ENCODE measurements at regions not wholly inside any gene's neighbourhood (a gene's known extent, or its start where the extent isn't known, plus 50 kb on each side); places are given as distances from the start of the nearest gene placed in this dataset.

DNA sequence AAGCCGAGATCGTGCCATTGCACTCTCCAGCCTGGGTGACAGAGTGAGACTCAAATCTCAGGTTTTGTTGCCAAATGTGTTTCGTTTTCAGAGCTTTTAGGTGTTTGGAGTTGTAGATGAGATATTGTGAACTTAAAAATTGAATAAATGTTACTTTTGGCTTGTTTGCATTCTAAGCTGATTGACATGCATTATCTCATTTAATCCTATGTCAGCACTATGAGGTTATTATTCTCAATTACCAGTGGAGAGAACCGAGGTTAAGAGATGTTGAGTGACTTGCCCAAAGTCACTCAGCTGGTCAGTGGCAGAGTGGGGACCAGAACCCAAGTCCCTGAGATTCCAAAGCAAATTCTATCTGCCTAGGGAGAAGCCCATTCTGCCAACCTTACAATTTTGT, 72.6 kb upstream of the PIM1 start:
- H3K4me1 Mint-ChIP-seq, result peaks cover 19% of the 10 kb centered on the region
- no peak for ATAC-seq

DNA sequence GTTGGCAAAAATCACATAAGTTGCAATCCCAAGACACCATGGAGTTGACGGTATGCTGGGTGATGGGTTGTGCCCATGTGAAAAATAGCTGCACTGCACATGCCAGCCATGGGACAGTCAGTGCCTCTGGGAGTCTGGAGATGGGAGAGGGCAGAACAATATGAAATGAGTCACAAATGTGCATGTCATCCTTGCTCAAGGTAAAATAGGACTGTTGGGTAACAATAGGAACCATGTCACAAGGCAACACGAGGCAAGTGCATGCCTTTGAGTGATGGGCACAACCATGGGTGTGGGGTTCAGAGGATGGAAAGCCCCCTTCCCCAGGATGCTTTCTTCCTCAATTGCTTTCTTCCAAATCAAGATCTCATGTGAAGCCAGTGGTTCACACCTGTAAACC, 70.5 kb upstream of the PIM1 start:
- no peak for DNase-seq
- no peaks in the 10 kb centered on the region for H3K36me3 Mint-ChIP-seq (ENCODE audit: low read depth)
- ATAC-seq, result no peak
- no peak overlapping the region for H3K4me3 Mint-ChIP-seq
- no peaks in the 10 kb centered on the region for H3K9me3 ChIP-seq (ENCODE audit: control insufficient read depth, low read length, poor library complexity, severe bottlenecking)
- H3K27me3 Mint-ChIP-seq, result no peaks in the 10 kb centered on the region
- peaks cover 23% of the 10 kb centered on the region for H3K4me1 Mint-ChIP-seq
- peak overlapping the region; percentile 97 for H3K27ac Mint-ChIP-seq

More for the DNA sequence above, 72.6 kb upstream of the PIM1 start:
- Mint-ChIP-seq H3K27me3 (no peaks in the 10 kb centered on the region), H3K36me3 (ENCODE audit: low read depth) (no peaks in the 10 kb centered on the region), H3K4me3 (no peak overlapping the region), H3K27ac (no peak overlapping the region)
- no peaks in the 10 kb centered on the region for H3K9me3 ChIP-seq (ENCODE audit: control insufficient read depth, low read length, poor library complexity, severe bottlenecking)
- DNase-seq, result no peak

DNA sequence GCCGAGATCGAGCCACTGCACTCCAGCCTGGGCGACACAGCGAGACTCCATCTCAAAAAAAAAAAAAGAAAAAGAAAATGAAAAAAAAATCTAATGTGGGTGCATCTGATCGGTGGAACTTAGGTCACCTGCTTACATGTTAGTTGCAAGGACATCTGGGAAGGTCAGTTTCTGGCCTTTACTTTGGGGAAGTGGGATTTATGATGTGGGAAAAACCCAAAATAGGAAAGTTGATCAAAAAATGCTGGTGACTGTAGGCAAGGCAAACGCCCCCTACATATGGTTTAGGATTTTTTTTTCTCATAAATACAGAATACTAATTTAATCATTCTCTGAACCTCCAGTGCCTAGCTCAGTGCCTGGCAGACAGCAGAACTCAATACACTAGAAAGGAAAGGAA, 69.2 kb upstream of the PIM1 start:
- no peak overlapping the region for H3K4me3 Mint-ChIP-seq
- H3K27me3 Mint-ChIP-seq, result no peaks in the 10 kb centered on the region
- H3K9me3 ChIP-seq (ENCODE audit: control insufficient read depth, low read length, poor library complexity, severe bottlenecking), result no peaks in the 10 kb centered on the region
- peak overlapping the region; percentile 97 for H3K27ac Mint-ChIP-seq
- ATAC-seq (no peak), DNase-seq (no peak)
- H3K4me1 Mint-ChIP-seq, result peaks cover 24% of the 10 kb centered on the region
- no peaks in the 10 kb centered on the region for H3K36me3 Mint-ChIP-seq (ENCODE audit: low read depth)

DNA sequence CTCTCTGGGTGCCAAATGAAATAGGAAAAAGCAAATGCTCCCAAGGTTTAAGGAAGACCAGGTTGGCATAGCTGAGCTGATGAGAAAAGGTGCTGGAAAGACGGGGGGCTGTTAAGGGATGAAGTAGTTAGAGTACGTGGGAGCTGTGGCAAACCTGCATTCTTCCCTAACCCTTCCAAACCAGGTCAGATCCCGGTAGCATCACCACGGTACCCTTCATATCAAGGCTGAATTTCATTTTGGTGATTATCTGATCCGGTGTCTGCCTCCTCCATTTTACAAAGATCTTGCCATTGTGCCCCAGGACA, 68.0 kb upstream of the PIM1 start:
- no peaks in the 10 kb centered on the region for H3K36me3 Mint-ChIP-seq (ENCODE audit: low read depth)
- H3K9me3 ChIP-seq (ENCODE audit: control insufficient read depth, low read length, poor library complexity, severe bottlenecking), result no peaks in the 10 kb centered on the region
- H3K27ac Mint-ChIP-seq, result peak overlapping the region; percentile 97
- H3K4me3 Mint-ChIP-seq, result peak overlapping the region; percentile 76
- peaks cover 22% of the 10 kb centered on the region for H3K4me1 Mint-ChIP-seq
- H3K27me3 Mint-ChIP-seq, result no peaks in the 10 kb centered on the region
- DNase-seq (no peak), ATAC-seq (no peak)

DNA sequence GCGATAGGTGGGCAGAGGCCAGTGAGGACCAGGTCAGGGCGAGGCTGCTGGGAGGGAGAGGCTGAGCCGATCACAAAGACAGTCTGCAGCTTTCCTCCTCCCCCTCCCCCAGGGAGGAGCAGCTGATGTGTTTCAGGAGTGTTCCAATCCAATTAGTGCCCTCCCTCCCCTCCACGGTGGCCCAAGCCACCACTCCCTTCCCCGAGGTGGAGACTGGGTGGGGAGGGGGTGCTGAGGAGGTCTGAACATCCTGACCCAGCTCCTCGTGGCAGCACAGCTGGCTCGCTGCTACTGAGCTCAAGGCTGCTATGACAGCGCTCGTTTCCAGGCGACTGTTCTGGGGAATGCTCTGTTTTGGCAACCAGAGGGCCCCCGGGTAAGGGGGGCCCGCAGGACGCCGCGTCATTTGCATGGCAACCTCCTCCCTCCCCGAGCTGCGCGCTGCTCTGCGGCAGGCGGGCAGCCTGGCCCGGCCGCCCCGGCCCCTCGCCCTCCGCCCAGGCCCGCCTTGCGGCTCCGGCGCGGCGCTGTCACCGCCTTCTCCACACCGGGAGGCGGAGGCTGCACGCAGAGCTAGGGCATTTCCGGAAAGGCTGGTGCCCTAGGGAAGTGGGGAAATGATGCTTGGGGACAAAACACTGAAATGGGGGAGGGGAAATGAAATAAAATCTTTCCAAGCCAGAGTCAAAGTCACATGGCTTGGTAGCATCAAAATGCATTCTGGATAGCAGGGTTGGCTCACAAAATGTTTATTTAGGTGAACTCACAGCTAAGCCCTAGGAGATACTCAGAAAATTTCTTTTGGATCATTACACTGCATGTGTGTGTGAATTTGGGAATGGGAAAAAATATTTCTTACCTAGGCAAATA, 67.4 kb upstream of the PIM1 start:
- ATAC-seq, result peak; percentile 93
- H3K4me3 Mint-ChIP-seq, result peak overlapping the region; percentile 76
- H3K9me3 ChIP-seq (ENCODE audit: control insufficient read depth, low read length, poor library complexity, severe bottlenecking), result no peaks in the 10 kb centered on the region
- no peaks in the 10 kb centered on the region for H3K36me3 Mint-ChIP-seq (ENCODE audit: low read depth)
- no peaks in the 10 kb centered on the region for H3K27me3 Mint-ChIP-seq
- DNase-seq, result peak; percentile 42 to 68 (median 67)
- H3K27ac Mint-ChIP-seq, result peak overlapping the region; percentile 97
- H3K4me1 Mint-ChIP-seq, result peaks cover 22% of the 10 kb centered on the region

DNA sequence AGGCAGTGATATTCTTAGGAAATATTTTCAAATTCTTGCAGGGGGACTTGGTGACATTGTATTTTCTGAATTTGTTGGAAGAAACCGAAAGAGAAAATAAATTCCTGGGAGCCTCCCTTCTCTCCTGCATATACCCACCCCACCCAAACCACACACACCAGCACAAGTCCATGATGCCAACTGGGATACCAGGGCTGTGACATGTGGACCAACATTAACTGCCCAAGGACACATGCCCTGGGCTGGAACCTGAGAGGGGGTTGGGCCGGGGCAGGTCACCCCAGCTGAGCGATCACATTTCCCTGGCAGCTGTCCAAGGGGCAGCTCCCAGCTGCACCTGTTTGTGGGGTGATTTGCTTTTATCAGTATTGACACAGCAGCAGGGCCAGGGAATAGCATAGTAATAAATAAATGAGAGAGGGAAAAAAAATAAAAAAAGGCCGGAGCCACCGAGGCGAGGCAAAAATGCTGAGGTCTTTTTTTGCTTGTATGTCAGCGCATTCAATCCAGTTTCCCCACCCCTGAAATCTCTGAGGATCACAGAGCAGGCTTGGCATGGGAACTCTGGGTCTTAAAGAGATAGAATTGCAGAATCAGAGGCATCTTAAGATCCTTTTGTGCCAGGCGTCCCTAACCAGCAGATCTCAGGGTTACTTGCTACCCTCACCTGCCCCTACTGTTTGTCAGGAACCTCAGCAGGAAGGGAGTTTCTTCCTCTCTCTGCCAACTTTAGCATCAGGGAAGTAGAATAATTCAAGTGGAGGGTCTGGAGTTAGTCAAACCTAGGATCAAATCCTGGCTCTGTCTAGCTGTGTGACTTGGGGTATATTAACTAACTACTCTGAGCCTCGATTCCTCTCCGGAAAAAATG, 66.5 kb upstream of the PIM1 start:
- peak in 1 of 3 donors; percentile 8 for DNase-seq
- ATAC-seq, result no peak
- Mint-ChIP-seq H3K36me3 (ENCODE audit: low read depth) (no peaks in the 10 kb centered on the region), H3K27me3 (no peaks in the 10 kb centered on the region), H3K4me1 (peaks cover 22% of the 10 kb centered on the region), H3K27ac (peak overlapping the region; percentile 97), H3K4me3 (peak overlapping the region; percentile 76)
- no peaks in the 10 kb centered on the region for H3K9me3 ChIP-seq (ENCODE audit: control insufficient read depth, low read length, poor library complexity, severe bottlenecking)

DNA sequence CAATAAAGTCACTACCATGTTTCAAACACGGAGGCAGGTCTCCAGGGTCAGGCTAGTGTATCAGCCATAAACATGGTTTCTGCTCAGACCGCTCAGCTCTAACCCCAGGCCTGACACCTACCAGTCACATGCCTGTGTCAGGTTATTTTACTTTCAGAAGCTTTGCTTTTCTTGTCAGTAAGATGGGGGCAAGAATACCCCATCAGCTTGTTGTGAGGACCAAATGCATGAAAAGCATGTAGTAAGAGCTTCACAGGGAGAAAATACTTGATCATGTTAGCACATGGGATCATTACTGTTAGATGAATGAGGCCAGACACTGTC, 65.2 kb upstream of the PIM1 start:
- H3K9me3 ChIP-seq (ENCODE audit: control insufficient read depth, low read length, poor library complexity, severe bottlenecking), result no peaks in the 10 kb centered on the region
- no peak for DNase-seq
- no peak overlapping the region for H3K4me3 Mint-ChIP-seq
- no peaks in the 10 kb centered on the region for H3K27me3 Mint-ChIP-seq
- no peak for ATAC-seq
- no peaks in the 10 kb centered on the region for H3K36me3 Mint-ChIP-seq (ENCODE audit: low read depth)
- peak overlapping the region; percentile 97 for H3K27ac Mint-ChIP-seq
- peaks cover 22% of the 10 kb centered on the region for H3K4me1 Mint-ChIP-seq

DNA sequence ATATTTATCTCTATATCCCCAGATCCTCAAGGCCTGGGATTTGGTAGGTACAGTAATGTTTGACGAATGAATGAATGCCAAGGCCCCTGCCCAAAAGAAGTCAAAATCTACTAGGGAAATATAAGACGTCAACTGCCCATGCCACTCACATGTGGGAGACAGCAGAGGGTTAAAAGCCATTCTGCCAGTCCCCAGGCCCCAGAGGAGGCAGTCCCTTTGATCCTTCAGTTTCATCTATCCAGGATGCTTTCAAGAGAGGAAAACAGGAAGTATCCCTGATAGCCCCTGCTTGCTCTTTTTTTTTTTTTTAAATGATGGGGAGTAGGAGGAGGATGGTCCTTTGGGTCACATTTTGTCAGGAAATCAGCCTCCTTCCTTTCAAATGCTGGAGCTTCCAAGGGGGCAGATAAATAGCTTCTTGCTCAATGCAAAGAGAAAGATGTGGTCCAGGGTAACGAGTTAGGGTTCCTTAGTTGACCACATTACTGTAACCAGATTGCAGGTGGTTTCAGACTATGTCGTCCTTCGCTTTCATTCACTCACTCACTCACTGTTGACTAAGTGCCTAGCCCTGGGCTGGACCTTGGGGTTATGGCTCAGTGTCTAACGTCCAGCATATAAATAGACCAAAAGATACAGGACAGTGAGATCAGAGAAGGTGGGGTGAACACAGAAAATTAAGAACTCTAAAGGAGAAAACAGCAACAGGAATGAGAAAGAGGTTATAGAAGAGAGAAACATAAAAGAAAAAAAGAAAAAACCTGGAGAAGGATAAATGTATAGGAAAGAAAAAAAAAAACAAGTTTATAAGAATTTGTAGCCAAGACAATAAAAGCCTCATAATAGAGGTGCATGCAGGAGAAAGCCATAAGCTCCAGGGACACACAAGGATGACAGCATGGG, 64.6 kb upstream of the PIM1 start:
- Mint-ChIP-seq H3K27me3 (peaks cover 1% of the 10 kb centered on the region), H3K4me3 (no peak overlapping the region), H3K36me3 (ENCODE audit: low read depth) (no peaks in the 10 kb centered on the region), H3K27ac (peak overlapping the region; percentile 97), H3K4me1 (peaks cover 22% of the 10 kb centered on the region)
- DNase-seq (no peak), ATAC-seq (no peak)
- no peaks in the 10 kb centered on the region for H3K9me3 ChIP-seq (ENCODE audit: control insufficient read depth, low read length, poor library complexity, severe bottlenecking)

DNA sequence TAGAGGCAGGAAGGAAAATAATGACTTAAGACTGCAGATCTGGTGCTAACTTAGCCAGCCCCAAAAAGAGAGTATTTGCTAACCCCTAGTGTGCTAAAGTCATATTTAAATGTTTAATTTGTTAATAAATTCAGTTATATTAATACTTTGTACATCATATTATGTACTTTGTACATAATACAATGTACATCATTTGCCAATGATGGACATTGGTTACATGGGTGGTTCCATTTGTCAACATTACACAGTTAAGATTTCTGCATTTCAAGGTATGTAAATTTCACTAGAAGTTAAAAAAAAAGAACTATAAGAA, 63.9 kb upstream of the PIM1 start:
- H3K27me3 Mint-ChIP-seq, result peaks cover 5% of the 10 kb centered on the region
- no peaks in the 10 kb centered on the region for H3K36me3 Mint-ChIP-seq (ENCODE audit: low read depth)
- no peak overlapping the region for H3K4me3 Mint-ChIP-seq
- ATAC-seq (no peak), DNase-seq (no peak)
- peaks cover 22% of the 10 kb centered on the region for H3K4me1 Mint-ChIP-seq
- peak overlapping the region; percentile 97 for H3K27ac Mint-ChIP-seq
- H3K9me3 ChIP-seq (ENCODE audit: control insufficient read depth, low read length, poor library complexity, severe bottlenecking), result no peaks in the 10 kb centered on the region

DNA sequence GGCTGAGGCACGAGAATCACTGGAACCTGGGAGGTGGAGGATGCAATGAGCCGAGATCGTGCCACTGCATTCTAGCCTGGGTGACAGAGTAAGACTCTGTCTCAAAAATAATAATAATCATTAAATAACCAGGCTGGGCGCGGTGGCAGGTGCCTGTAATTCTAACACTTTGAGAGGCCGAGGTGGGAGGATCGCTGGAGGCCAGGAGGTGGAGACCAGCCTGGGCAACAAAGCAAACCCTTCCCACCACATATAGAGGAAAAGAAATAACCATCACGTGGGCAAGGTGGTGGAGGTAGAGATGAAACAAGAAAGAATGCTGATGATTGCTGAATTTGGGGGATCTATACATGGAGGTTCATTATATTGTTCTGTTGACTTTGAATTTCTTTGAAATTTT, 63.4 kb upstream of the PIM1 start:
- H3K27ac Mint-ChIP-seq, result peak overlapping the region; percentile 60
- no peaks in the 10 kb centered on the region for H3K36me3 Mint-ChIP-seq (ENCODE audit: low read depth)
- no peak for ATAC-seq
- peaks cover 22% of the 10 kb centered on the region for H3K4me1 Mint-ChIP-seq
- DNase-seq, result no peak
- H3K9me3 ChIP-seq (ENCODE audit: control insufficient read depth, low read length, poor library complexity, severe bottlenecking), result no peaks in the 10 kb centered on the region
- no peak overlapping the region for H3K4me3 Mint-ChIP-seq
- H3K27me3 Mint-ChIP-seq, result peaks cover 5% of the 10 kb centered on the region

DNA sequence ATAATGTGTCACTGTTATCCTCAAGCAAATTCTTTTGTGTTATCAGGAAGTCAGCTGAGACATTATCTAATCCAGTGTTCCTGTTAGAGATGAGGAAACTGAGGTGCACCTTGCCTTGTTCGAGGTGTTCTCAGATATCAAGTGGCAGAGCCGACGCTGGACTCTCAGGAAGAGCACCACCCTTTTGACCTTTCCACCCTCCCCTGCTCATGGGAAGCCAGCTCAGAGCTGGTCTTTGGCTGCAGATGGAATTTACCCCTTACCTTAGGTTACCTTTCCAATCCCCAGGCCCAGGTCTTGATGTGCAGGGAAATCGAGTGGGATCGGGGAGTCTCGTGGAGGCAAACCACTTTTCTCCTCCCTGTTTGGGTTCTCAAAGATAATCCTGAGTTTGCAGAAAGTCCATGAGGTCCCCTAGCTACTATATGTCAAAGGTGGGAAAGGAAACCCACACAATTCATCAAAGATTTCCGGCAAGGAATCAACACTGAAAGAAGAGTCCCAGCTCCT, 62.9 kb upstream of the PIM1 start:
- Mint-ChIP-seq H3K27me3 (peaks cover 5% of the 10 kb centered on the region), H3K27ac (peak overlapping the region; percentile 60), H3K36me3 (ENCODE audit: low read depth) (no peaks in the 10 kb centered on the region), H3K4me1 (peaks cover 18% of the 10 kb centered on the region), H3K4me3 (no peak overlapping the region)
- no peaks in the 10 kb centered on the region for H3K9me3 ChIP-seq (ENCODE audit: control insufficient read depth, low read length, poor library complexity, severe bottlenecking)
- ATAC-seq (no peak), DNase-seq (no peak)

DNA sequence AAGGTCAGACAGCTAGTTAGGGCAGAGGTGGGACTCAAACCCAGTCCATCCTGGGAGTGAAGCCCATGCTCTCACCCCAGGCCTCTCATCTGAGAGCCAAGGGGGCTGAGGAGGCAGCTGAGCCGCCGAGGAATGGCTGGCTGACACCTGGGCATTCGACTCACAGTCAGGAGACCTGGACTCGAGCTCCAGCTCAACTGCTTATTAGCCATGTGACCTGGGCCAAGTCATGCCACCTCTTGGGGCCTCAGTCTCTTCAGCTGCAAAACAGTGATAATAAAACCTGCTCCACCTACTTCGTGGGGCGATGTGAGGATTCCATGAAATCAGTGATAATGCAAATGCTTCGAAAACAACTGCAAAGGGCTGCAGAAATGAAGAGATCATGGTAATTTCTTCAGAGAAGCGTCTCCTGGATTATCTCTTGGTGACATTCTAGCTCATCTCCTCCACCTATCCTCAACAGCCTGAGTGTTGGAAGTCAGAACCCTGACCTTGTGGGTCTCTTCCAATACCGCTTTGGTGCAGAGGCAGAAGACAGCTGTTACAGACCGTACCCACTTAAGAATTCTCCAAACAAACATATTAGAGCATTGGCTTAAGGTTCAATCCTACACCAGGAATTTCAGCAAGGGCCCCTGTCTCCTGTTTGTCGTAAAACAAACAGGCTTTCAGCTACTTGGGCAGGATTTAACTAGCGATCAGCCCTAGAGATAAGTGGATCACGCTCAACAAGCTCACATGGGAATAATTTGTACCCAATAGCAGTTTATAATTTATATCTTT, 60.0 kb upstream of the PIM1 start:
- Mint-ChIP-seq H3K36me3 (ENCODE audit: low read depth) (no peaks in the 10 kb centered on the region), H3K27ac (no peak overlapping the region), H3K4me1 (peaks cover 6% of the 10 kb centered on the region), H3K27me3 (peaks cover 5% of the 10 kb centered on the region), H3K4me3 (no peak overlapping the region)
- ATAC-seq, result no peak
- DNase-seq, result no peak
- H3K9me3 ChIP-seq (ENCODE audit: control insufficient read depth, low read length, poor library complexity, severe bottlenecking), result no peaks in the 10 kb centered on the region
